ENCODE measurements at regions not wholly inside any gene's neighbourhood (a gene's known extent, or its start where the extent isn't known, plus 50 kb on each side); places are given as distances from the start of the nearest gene placed in this dataset.
"Not testable (repeated sequence)": the region's sequence is repeated elsewhere in the genome, so short reads cannot be mapped to it uniquely, and the experiment has no call there.

DNA sequence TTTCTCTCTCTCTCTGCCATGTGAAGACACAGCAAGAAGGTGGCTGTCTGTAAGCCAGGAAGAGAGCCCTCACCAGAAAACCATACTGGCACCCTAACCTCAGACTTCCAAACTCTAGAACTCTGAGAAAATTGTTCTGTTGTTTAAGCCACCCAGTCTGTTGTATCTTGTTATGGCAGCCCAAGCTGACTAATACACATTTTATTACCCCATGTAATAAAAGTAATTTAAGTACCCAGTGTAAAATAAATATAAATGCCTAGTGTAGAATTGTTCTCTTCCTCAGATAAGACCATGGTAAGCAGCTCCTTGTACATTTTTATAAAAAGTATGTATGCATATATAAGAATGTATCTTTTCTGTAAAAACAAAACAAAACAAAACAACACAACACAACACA is 119.7 kb downstream of the DTL start:
- intact Hi-C loops (cut with micrococcal nuclease) = loop anchor here (5.0 kb wide), 3 partner anchors 83 to 833 kb away; no protein-coding TSS in a partner anchor

DNA sequence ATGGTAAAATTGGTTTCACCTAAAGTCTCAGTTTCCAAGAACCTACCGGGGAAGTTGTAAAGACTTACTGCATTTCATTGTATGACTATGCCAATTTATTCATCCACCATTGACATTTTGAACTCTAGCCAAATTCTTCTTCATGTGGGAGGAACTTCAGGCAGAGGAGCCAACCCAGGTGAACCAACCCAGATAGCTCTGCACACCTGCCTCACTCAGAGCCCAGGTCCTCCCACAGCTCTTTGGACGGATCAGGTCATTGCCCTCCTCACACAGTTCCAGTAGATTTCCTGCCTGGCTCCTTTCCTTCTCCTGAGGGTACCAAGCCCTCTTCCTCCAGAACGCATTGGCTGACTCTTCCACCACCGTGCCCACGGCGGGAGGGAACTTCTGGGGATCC is 121.7 kb downstream of the DTL start:
- intact Hi-C loops (cut with micrococcal nuclease) = loop anchor here (5.0 kb wide), 3 partner anchors 85 to 835 kb away; no protein-coding TSS in a partner anchor

DNA sequence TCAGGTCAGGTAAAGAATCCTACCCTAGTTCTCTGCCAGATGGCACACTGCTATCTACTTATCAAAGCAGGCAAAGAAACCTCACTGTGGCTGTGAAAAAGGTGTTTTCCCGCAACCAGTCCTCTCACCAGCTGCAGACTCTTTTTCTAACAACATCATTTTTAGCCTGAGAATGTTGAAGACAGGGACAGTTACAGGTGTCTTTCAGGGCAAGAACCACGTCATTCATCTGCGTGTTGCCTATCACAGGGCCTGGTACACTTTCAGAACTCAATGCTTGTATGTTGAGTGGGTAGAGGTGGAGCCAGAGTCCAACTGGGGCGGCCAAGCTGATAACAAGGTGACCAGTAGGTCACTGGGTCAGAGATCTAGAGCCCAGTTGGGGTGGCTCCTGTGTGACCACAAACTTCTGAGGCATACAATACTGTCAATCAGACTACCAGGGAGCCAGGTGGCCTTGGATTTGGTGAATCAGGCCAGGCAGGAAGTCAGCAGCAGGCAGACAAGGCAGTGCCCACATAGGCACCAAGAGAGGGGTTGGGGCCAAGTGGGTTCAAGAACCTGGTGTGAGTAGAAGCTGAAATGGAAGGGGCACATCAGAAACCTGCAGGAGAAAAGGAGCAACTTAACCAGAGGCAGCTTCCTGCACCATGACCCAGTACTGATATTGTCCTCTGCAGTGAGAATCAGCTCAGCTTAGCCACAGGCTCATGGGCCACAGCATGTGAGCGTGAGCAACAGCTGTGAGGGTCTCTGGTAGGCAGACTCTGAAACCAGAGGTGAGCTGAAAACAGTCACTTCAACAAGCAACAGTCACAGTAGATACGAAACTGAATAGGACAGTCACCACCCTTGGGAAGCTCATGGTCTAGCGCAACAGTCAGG is 123.6 kb downstream of the DTL start:
- intact Hi-C loops (cut with micrococcal nuclease) = loop anchor here (1.0 to 5.0 kb wide), 5 partner anchors 66 to 837 kb away; partner anchors contain the start of gene PPP2R5A

DNA sequence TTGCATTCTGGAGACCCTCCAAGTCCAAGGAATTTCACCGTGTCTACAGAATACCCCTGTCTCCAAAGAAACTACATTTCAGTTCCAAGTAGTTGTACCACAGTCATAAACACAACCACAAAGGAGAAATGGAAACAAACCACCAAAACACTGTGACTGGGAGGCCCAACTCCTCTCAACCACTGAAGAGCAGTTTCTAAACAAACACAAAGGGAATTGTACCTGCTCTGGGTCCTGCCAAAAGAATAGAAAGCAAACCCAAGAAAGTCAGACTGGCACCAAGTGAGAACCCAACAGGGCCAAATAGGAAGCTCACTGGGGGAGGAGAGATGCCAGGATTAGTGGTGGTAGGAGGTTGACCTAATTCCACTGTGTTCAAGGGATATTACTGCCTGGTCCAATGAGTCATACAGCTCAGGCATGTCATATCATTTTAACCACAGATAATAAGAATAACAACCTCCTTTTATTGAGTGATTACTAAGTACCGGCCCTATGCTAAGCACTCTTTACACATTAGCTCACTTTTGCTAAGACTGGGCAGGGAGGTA is 123.9 kb upstream of the PPP2R5A start:
- intact Hi-C loops (cut with micrococcal nuclease) = no loop called here

DNA sequence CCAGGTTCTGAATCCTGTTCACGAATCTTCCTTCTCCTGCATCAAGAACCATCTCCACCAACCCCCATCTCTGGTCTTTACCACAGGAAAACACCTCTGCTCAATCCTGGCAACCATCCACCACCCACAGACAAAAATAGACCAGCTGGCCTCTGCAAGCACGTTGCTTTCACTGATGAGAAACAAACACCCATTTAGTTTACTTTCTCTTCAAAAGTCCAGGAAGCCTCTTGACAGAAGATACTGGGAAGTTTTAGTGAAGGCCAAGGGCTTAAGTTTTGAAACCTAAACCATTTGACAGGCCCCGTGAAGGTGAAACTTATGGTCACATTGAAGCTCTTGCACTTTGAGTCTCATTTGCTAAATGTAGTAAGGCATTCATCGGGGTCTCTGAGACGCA is 122.6 kb upstream of the PPP2R5A start:
- intact Hi-C loops (cut with micrococcal nuclease) = loop anchor here (1.0 kb wide), 1 partner anchor 25 kb away; no protein-coding TSS in a partner anchor

DNA sequence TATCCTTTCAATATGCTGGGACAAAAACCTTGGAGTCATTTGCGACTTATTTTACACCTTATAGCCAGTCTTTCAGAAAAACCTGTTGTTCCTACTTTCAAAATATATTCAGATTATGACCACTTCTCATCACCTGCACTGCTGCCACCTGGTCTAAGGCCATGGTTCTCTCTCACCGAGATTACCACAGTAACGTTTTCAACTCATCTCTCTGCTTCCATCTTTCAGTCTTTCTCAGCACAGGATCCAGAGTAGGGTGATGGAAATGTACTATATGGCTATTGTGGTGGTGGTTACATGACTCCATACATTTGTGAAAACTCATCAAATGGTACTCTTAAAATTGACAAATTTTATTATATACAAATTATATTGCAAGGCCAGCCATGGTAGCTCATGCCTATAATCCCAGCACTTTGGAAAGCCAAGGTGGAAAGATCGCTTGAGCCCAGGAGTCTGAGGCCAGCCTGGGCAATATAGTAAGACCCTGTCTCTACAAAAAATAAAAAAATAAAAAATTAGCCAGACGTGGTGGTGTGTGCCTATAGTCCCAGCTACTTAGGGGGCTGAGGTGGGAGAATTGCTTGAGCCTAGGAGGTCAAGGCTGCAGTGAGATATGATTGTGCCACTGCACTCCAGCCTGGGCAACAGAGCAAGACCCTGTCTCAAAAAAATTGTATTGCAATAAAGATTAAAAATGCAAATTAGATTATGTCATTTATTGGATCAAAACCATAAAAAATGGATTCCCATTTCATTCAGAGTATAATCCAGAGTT is 120.9 kb upstream of the PPP2R5A start:
- intact Hi-C loops (cut with micrococcal nuclease) = no loop called here

DNA sequence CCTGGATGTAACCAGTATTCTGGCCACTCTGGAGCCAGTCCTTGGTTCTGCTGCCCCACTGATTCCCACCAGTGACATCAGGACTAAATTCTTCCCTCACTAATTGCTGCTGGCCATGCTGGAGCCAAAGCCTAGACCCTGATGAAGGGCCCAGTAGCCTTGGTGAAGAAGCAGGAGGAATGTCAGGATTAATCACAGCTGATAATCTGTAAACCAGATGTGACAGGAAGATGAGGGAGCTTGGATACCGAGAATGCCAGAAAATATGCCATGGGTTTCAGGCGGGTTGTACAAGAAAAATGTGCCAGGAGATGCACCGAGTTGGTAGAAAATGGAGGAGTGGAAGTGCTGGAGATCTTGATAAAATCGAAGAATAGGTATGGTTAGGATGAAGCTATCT is 119.0 kb upstream of the PPP2R5A start:
- intact Hi-C loops (cut with micrococcal nuclease) = no loop called here

DNA sequence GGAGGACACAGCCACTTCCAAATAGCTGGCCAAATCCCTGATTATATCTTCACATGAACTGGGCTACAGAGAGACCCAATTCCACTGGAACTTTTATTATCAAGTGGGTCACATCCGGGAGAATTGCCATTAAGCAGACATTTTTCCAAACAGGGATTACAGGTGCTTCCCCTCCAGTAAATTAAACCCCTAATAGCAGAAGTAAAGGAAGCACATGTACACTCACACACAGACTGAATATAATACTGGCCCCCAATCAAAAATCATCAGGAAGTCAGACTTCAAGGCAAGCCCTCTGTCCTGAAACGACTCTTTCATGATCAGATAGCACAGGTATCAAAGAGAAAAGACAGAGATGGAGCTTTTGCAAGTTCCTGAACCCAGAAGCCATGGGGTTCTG is 118.6 kb upstream of the PPP2R5A start:
- intact Hi-C loops (cut with micrococcal nuclease) = no loop called here

DNA sequence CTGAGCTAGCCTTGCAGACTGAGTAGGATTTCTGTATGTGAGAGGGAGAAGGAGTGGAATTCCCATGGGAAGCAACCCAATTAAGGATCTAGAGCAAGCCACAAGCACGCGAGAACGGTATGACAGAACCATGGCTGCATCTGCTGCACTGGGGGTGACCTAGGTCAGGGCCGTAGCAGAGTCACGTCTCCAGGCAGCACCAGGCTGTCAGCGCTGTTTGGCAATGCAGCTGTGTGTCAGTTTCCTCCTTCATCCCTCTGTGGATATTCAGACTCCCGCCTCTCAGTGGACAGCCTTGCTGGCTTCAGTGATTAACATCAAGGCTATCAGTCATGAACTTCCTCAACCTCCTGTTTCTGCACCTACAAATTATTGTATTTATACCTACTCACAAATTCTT is 118.1 kb upstream of the PPP2R5A start:
- intact Hi-C loops (cut with micrococcal nuclease) = no loop called here

DNA sequence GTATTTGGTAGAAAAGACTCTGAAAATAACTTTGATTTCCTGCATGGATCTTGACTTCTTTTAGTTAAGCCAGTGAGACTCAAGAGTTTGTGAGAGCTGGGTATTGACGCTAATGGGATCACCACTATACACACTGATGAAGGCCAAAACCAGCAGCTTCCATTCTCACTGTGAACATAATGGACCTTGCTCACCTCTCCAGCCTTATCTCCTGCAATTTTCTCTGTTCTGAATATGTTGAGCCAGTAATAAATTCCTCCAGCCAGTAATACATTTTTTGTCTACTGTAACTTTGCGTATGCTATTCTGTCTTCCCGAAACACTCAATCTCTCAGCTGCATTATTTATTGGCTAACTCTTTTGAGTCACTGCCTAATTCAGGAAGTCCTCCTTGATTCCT is 111.6 kb upstream of the PPP2R5A start:
- intact Hi-C loops (cut with micrococcal nuclease) = no loop called here

DNA sequence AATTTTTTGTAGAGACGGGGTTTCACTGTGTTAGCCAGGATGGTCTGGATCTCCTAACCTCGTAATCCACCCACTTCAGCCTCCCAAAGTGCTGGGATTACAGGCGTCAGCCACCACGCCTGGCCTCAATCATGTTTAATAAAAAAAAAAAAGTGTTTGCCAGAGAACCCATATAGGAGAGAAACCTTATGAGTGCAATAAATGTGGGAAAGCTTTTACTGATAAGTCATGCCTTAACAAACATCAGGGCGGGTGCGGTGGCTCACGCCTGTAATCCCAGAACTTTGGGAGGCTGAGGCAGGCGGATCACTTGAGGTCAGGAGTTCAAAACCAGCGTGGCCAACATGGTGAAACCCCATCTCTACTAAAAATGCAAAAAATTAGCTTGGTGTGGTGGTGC is 110.9 kb upstream of the PPP2R5A start:
- intact Hi-C loops (cut with micrococcal nuclease) = not testable (repeated sequence)

DNA sequence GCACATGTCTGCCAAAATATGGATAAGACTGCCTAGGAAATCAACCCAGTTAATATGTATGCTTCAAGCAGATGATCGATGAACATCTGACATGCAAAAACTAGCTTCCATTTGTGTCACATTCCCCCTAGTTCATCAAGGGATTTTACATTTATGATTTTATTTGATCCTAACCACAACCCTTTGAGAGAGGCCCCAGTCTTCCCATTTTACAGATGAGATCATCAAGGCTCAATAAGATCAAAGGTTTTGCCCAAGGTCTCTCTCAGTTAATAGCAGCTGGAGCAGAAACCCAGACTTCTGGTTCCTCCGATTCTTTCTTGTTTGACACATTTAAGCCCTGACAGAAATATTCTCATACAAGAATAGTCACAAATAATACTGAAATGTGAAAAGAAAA is 107.7 kb upstream of the PPP2R5A start:
- intact Hi-C loops (cut with micrococcal nuclease) = no loop called here

DNA sequence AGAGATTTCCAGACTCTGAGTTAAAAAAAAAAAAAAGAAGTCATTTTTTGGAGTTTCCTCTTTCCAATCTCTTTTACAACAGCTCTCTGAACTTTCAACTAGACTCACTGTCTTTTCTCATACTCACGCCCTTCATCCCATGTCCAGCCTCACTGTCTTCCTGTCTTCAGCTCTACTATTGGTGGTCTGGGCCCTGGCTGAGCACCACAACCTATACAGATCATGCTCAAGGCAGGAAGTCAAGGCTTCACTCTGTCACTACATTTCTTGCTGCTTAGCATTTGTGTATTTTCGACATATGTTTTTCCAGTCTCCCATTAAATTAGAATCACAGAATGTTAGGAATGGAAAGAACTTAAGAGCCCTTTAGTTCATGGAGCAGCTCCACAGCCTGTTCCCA is 106.4 kb upstream of the PPP2R5A start:
- intact Hi-C loops (cut with micrococcal nuclease) = no loop called here

DNA sequence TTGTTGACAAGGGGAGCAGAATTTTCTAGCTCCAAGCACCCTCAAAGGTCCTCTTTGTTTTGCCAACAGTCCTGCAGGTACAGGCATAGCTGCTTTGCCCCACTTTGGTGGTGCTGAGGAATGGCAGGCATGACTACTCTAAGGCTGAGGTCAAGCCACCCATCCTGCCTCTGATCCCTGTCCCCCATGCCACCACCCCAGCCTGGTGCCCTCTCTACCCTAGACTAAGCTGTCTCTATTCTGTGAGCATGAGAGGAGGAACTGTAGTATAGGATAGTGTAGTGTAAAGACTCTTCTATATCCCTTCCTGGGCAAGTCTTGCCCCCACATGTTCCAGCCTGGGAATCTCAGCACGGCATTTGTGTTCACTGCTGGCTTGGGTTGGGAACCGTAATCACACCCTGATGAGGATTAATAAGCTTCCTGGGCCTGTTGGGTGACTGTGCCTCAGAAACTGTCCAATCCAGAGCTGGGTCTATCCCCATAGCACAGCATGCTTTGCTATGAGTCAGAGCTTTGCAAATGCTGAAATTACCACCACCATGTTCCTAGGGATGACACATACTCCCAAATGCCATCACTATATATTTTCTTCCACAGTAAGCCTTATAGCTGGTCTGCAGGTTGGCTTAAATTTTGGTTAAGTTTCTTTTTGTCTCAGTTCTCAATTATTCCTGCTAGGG is 105.7 kb upstream of the PPP2R5A start:
- intact Hi-C loops (cut with micrococcal nuclease) = no loop called here

DNA sequence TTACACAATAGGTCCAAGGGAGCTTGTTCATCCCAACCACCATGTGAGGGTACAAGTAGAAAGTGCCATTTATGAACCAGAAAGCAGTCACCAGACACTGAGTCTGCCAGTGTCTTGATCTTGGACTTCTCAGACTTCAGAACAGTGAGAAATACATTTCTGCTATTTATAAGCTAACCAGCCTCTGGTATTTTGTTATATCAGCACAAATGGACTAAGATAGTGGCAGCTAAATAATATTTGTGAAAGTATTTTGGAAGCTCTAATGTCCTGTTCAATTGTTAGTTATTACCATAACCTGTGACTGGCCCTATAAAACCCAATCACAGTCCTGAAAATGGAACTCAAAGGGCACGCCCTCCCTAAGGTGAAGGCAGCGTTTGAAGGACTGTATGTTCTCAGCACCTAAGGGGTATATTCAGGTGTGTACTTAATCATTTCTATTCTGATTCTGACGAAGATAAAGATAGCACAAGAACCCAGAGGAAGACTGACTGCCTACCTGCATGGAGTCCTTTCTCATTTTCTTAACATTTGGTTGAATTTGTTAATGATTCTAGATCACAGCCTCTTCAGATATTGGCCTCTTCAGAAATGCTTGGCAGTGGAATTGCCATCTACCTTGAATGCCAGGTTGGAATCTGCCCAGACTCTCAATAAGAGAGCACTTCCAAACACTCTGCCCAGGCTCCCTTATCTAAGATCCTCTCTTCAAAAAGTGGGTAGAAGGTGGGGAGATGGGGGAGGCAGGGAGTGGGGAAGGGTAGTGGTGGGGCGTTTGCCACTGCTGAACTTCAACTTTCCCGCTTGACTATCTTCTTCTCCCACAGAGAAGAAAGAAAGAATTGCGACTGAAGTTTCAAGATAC is 104.0 kb upstream of the PPP2R5A start:
- intact Hi-C loops (cut with micrococcal nuclease) = no loop called here

DNA sequence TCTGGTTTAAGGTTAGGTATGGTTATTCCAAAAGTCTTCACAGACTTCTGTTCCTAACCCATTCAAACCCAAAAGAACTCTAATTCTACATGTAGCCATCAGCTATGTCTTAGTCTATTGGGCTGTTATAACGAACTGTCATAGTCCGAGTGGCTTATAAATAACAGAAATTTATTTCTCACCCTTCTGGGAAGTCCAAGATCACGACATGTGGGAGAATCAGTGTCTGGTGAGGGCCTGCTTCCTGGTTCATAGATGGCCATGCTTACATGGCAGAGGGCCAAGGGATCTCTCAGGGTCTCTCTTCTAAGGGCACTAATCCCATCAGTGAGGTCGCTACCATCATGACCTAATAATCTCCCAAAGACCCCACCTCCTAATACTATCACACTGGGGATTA is 103.0 kb upstream of the PPP2R5A start:
- intact Hi-C loops (cut with micrococcal nuclease) = loop anchor here (1.0 kb wide), 1 partner anchor 62 kb away; no protein-coding TSS in a partner anchor

DNA sequence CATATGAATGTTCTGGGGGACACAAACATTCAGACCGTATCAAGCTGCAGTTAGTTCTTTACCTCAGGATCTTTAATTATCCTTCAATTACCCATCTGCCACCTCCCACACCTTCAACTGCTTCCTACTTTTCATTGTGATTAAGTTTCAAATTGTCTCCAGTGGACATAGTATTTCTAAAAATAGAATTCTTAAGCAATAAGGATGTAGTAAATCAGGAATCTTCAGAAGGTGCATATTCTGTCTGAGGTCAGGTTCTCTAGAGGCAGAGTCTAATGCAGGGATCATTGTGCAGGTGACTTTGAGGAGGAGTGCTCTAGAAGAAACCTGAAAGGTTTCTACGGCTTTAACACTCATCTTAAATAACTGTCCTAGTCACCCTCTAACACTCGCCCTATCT is 102.6 kb upstream of the PPP2R5A start:
- intact Hi-C loops (cut with micrococcal nuclease) = loop anchor here (1.0 kb wide), 1 partner anchor 62 kb away; no protein-coding TSS in a partner anchor

DNA sequence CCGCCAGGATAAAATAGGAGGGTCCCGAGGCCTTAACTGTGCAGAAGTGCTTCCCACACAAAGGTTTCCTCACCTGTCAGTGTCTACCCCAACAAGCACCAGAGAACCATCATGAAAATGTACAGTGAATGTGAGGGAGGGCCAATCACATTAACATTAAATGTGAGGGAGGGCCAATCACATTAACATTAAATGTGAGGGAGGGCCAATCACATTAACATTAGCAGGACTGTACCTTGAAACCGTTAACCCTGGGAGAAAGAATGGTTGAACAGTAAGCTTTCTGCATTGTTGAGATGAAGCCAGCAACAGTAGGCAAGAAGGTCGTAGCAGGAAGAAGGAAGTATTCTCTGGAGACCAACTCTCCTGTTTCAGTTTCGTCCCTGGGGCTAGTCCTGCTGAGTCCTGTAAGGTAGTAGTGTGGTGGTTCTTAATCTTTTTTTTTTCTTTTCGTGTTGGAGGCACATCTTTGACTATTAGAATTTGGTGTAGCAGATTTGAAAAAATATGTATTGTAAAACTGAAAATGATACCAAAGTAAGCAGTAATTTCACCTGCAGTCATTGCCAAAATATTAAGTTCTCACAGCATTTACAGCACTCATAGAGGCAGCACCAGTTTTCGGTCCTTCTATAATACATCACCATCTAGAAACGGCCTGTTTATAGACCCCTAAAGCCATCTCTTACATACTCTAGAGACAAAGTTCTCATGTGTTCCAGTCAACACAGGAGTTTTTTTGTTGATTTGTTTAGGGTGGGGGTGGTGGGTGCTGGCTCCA is 98.6 kb upstream of the PPP2R5A start:
- intact Hi-C loops (cut with micrococcal nuclease) = loop anchor here (1.0 kb wide), 2 partner anchors 24 to 99 kb away; partner anchors contain the start of gene PPP2R5A

DNA sequence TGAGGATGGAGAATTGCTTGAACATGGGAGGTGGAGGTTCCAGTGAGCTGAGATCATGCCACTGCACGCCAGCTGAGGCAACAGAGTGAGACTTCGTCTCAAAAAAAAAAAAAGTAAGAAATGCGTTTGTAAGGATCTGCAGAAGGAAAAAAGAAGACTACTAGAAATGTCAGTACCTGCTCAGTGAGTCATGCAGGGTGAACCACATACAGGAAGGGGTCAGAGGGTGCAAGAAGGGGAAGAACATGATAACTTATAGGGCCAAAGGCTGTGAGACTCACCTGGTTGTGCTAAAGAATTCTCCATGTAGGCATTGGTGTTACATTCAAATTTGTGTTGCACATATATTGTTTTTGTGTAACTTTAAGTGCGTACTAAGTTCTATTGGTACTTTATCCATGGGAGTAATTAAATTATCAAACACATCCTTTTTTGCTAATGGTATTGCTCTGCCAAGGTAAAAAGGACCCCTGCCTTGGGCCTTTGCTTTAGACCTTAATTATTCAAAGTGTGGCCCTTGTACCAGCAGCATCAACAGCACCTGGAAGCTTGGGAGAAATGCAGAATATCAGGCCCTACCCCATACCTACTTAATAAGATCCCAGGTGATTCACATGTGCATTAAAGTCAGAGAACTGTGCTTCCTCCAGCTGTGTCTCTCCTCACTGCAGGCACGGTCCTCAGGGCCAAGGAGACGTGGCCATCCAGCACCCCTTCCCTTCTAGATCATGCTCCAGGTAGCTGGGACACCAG is 96.4 kb upstream of the PPP2R5A start:
- intact Hi-C loops (cut with micrococcal nuclease) = loop anchor here (2.0 kb wide), 2 partner anchors 36 to 226 kb away; partner anchors contain the start of gene PACC1

Measured in T-helper 1 cell treated with Interleukin-12 subunit alpha and Interleukin-12 subunit beta and Interleukin-4 antibody, amounts not matched to agents 30 ng/mL and 1 ng/mL, for 36 hours (primary cell).